GM21515 (cell line): ENCODE measurements at regions not wholly inside any gene's neighbourhood (a gene's known extent, or its start where the extent isn't known, plus 50 kb on each side); places are given as distances from the start of the nearest gene placed in this dataset.
"Not testable (repeated sequence)": the region's sequence is repeated elsewhere in the genome, so short reads cannot be mapped to it uniquely, and the experiment has no call there.

Source experiments
- ATAC-seq: cut with Tn5 transposase; IDR thresholded peaks from one replicate; pipeline ENCODE4 v1.9.1; 2021; ENCODE audit not compliant: unreplicated experiment

DNA sequence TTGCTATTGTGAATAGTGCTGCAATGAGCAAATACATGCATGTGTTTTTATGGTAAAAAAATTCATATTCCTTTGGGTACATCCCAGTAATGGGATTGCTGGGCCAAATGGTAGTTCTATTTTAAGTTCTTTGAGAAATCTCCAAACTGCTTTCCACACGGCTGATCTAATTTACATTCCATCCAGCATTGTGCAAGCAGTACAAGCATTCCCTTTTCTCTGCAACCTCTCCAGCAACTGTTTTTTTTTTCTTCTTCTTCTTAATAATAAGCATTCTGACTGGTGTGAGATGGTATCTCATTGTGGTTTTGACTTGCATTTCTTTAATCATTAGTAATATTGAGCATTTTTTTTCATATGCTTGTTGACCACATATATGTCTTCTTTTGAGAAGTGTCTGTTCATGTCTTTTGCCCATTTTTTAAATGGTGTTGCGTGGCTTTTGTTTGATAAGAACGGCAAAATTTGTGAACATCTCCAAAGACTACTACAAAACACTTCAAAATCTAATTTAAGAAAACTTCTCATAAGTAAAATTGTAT lies 136.1 kb upstream of the MYO3A start:
- ATAC-seq = no peak

DNA sequence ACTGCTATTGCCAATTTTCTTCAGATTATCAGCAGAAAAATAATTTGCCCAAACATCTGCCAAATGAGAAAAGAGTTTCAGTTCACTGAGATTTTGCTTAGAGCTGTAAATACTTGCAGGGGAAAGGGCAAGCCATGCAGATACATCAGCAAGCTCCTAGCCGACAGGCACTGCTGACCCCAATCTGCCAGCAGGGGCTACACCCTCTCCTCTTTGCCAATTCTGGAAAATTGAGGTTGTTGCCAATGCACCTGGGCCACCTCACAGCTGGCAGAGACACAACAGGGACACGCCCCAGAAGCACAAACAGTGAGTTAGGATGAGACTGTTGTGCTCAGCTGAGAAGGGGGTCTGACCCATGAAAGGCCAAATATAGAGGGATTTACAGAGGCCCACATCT lies 129.5 kb upstream of the MYO3A start:
- ATAC-seq = no peak

GRCh38 chr10:25805986-25806385 lies 128.0 kb upstream of the MYO3A start:
- no peak for ATAC-seq

- no peak for ATAC-seq
Observed at GRCh38 chr10:25808372-25808771, 125.7 kb upstream of the MYO3A start.

DNA sequence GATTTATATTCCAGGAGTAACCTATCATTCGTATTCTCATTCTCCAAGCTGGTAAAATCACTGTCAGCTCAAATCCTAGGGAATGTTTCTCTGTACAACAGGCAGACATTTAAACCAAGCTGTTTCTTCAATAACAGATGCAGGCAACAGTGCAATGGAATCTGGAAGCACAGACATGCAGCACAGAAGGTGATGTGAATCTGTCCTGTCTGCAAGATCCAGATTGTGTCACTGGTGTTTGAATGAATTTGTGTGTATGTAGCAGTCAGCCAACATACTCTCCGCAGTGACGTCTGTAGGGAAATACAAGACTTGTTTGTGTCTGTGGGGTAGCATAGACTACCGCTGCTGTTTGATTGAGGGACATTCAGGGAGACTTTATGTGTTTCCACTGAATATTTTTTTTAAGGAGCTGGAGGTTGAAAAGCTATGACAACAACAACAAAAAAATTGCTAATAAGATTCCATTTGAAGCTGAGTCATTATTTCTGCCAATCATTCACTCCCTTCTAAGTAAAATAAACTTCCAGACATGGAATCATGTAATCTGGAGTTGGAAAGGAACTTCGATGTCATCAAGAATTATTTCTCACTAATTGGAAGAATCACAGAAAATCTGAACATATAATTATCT lies 122.9 kb upstream of the MYO3A start:
- ATAC-seq = no peak

- ATAC-seq = no peak
Observed at GRCh38 chr10:25813511-25813910, 120.5 kb upstream of the MYO3A start.

DNA sequence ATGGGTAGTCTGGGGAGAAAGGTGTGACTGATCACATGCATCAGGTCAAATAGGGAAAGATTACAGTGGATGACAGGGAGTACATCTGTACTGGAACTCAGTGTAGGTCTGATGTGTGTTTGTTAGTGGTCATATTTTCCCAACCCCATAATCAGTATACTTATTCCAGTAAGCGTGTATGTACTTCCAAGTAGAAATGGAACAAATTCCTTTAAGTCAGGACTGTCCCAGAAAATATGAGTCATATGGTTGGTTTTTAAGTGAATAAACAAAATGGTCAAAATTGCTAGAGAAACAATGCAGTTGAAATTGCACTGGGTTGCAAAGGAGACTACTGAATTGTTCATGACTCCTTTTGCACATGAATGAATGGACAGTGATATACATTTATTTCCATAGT lies 118.8 kb upstream of the MYO3A start:
- ATAC-seq = no peak

DNA sequence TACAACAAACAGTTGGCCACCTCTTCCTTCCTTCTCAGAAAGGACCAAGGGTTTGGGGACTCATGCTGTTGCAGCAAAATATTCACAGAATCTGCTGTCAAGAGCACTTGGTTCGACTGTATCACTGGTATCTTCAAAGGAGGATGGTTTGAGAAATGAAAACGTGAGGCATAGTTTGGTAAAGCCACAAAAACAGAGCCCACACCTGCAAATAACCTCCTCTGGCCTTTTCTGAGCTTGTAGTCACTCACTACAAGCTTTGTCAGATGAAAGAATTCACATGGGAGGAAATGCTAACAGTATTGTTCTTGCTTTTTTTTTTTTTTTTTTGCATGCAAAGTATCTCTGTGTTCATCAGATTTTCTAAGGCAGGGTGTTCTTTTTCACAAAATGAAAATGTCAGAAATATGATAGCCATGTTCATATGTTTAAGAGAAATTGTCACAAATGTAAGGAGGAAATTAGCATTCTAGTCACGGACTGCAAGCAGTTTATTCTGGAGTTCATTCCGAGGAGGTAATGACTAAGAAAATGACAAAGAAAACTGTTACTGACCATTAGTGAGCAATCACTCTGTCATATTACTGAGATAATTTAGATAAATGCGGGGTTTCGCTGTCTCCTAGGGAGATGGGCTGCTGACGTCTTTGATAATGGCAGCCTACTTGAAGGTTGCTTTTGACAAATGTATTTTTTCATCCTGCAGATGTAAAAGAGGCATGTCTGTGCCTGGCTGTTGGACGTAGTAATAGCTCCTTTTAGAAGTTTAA lies 117.8 kb upstream of the MYO3A start:
- no peak for ATAC-seq

GRCh38 chr10:25817200-25817599 lies 116.8 kb upstream of the MYO3A start:
- ATAC-seq = no peak

DNA sequence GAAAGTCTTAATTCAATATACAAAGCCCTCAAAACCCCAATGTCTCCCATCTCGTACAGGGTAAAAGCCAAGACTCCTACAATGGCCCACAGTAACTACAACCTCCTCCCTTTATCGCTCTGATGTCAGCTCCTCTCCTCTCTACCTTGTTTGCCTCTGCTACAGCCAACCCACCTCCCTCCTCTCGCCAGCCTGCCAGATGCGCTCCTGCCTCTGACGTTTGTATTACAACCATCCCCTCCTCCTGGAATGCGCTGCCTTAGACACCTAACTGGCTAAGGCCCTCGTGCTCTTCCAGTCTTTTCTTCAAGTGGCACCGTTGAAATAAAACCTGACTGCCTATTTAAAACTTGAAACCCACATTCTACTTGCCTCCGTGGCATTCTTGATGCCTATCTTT lies 115.3 kb upstream of the MYO3A start:
- ATAC-seq = no peak

GRCh38 chr10:25820472-25820871 lies 113.6 kb upstream of the MYO3A start:
- no peak for ATAC-seq

- no peak for ATAC-seq
Observed at GRCh38 chr10:25820874-25821273, 113.2 kb upstream of the MYO3A start.

DNA sequence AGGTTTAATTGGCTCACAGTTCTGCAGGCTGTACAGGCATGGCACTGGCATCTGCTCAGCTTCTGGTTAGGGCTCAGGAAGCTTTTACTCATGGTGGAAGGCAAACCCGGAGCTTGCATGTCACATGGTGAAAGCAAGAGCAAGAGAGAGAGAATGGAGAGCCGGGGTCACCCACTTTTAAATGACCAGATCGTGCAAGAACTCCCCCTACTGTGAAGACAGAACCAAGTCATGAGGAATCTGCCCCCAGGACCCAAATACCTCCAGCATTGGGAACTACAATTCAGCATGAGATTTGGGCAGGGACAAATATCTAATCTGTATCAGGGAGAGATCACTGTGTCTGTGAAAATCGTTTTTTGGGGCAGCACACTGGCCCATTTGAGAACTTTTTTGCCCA lies 110.0 kb upstream of the MYO3A start:
- ATAC-seq = no peak

DNA sequence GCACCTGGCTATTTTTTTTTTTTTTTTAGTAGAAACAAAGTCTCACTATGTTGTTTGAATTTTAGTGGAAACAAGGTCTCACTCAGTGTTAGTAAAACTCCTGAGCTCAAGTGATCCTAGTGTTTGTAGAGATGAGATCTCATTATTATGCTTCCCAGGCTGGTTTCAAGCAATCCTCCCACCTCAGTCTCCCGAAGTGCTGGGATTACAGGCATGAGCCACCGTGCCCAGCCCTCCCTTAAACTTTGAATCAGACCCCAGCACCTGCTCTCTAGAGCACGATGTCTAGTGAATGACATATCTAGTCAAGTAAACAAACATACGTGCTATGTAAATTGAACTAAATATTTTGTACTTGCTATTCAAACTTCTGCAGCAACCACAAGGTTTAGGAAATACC lies 105.6 kb upstream of the MYO3A start:
- no peak for ATAC-seq

DNA sequence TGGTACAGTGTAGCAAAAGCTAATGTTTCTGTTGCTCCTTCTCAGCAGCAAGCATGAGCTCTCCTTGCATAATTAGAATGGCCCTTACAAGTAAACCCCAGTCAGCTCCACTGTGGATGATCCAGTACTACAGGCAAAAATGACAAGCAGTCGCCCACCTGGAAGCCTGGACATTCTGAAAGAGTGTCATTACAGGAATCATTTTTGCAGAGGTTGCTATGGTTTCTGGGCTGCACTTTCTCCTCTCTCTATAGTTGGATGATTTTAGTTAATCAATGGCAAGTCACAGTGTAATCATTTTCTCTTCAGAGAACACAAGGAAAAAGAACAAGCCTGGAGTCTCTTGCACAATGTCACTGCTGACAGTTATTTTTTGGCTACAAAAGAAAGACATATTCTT lies 102.9 kb upstream of the MYO3A start:
- ATAC-seq = no peak

DNA sequence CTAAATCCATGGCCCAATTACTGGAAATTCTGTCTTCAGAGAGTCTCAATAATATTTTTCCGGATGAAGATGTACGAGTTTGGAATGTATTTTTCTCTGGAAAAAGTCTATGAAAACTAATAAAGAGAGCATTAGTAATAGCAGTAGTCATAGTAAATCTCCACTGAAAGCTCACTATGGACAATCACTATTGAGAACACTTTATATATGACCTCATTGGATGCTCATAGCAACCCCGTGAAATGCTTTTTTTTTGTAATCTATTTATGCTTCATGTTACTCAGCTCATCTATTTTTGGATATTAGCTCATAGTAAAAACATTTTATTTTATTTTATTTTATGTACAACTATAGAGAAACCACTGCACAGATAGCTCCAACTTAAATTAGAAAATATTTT lies 94.3 kb upstream of the MYO3A start:
- no peak for ATAC-seq

- ATAC-seq = not testable (repeated sequence)
Observed at GRCh38 chr10:25840875-25841274, 93.2 kb upstream of the MYO3A start.

- no peak for ATAC-seq
Observed at GRCh38 chr10:25842146-25842545, 91.9 kb upstream of the MYO3A start.

DNA sequence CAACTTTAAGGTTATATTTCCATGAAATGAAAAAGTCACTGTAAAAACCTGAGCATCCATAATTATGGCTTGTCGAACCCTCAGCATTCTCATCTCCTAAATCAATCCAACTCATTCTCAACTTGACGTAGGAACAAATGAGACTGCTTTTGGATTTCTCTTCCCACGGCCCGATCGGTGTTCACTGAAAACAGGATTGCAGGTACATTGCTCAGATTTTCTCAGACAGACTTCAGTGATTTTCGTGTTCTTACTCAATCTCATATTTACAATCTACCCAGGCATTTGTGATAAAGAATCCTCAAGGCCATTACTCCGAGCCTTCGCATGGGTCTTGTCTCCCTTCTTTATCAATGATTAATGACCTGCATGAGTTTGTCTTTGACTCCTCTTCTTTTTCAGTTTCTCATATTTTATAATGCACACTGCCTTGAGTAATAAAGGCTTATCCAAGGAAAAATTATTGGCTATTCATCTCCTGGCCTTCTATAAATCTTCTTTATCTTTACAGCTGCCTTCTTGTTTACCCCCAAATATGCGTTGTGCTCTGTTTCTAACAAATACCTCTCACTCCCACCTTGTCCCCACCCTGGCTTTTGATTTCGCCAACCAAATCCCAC lies 90.4 kb upstream of the MYO3A start:
- ATAC-seq = no peak

DNA sequence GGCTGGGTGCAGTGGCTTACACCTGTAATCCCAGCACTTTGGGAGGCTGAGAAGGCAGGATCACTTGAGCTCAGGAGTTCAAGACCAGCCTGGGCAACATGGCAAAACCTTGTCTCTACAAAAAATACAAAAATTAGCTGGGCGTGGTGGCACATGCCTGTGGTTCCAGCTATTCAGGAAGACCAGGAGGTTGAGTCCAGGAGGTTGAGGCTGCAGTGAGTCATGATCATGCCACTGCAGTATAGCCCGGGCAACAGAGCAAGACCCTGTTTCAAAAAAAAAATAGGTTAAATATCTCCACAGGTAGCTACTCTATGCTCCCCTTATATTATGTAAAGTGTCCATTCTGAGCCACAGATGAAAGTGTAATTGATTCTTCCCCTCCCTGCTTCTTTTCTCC lies 89.3 kb upstream of the MYO3A start:
- ATAC-seq = not testable (repeated sequence)

DNA sequence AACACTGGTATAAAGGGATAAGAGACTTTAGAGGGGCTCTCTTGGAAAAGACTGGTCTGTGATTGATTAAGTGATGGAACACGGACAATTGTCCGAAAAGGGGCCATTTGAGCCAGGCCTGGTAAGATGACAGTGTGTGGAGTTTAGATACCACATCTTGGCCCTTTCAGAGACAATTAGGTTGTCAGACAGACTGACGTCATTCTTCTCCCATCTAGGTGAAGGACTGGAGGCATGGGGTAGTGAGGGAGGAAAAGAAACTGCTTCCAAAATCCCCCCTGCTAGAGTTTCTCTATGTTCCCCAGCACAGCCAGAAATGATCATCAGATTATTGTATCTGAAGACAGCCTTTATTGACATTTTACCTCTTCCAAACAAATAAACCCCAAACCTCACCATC lies 84.8 kb upstream of the MYO3A start:
- ATAC-seq = no peak

- no peak for ATAC-seq
Observed at GRCh38 chr10:25849988-25850387, 84.0 kb upstream of the MYO3A start.
